ENCODE measurements at regions not wholly inside any gene's neighbourhood (a gene's known extent, or its start where the extent isn't known, plus 50 kb on each side); places are given as distances from the start of the nearest gene placed in this dataset.
A peak's percentile ranks its signal among the peaks of the same experiment; 100 is the strongest.

DNA sequence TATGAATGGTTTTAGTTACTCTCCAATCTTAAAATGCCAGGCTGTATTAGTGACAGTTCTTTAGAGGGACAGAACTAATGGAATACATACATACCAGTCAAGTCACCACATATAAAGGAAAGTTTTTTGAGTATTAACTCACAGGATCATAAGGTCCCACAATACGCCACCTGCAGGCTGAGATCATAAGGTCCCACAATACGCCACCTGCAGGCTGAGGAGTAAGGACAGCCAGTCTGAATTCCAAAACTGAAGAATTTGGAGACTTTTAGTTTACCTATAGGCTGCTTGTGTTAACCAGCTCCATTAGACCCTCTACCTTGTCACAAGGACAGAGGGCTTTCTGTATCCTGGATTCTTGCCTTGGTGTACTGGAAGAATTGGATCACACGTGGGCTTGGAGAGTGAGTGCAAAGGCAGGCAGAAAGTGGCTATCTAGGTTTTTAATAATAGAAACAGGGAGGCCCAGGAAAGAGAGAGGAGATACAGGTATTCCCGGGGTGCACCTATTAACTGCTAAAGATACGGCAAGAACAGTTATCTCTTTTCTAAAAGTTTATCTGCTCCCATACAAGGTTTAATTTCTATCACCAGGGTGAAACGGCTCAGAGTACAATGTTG lies 234.9 kb upstream of the CYRIA start:
- TF ChIP-seq, protein P1, sequence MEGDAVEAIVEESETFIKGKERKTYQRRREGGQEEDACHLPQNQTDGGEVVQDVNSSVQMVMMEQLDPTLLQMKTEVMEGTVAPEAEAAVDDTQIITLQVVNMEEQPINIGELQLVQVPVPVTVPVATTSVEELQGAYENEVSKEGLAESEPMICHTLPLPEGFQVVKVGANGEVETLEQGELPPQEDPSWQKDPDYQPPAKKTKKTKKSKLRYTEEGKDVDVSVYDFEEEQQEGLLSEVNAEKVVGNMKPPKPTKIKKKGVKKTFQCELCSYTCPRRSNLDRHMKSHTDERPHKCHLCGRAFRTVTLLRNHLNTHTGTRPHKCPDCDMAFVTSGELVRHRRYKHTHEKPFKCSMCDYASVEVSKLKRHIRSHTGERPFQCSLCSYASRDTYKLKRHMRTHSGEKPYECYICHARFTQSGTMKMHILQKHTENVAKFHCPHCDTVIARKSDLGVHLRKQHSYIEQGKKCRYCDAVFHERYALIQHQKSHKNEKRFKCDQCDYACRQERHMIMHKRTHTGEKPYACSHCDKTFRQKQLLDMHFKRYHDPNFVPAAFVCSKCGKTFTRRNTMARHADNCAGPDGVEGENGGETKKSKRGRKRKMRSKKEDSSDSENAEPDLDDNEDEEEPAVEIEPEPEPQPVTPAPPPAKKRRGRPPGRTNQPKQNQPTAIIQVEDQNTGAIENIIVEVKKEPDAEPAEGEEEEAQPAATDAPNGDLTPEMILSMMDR (conservative IDR thresholded peaks at IDR 0.05; ENCODE audit: low read depth in 2 of 2), result peak; percentile 100
- no peak for TF ChIP-seq REST (IDR thresholded peaks at IDR 0.05; ENCODE audit: unreplicated experiment)

Data from GM23338 (cell line).